ENCODE measurements at regions not wholly inside any gene's neighbourhood (a gene's known extent, or its start where the extent isn't known, plus 50 kb on each side); places are given as distances from the start of the nearest gene placed in this dataset.
A peak's percentile ranks its signal among the peaks of the same experiment; 100 is the strongest.

- Histone ChIP-seq H3K9ac (ENCODE audit: insufficient read depth, low read depth, low read length) (no peak overlapping the region), H3K79me2 (ENCODE audit: insufficient read depth, low read length) (no peaks in the 10 kb centered on the region), H3K36me3 (replicated peaks in 1 of 2; ENCODE audit: control insufficient read depth in 1 of 2, insufficient read depth in 2 of 2, low read length in 2 of 2) (no peaks in the 10 kb centered on the region), H3K27me3 (ENCODE audit: control insufficient read depth in 1 of 2, insufficient read depth in 2 of 2, low read length in 2 of 2) (no peaks in the 10 kb centered on the region; a peak in 1 of 5 replicates), H4K20me1 (ENCODE audit: insufficient read depth, low read length) (no peaks in the 10 kb centered on the region), H3K4me2 (ENCODE audit: low read depth, low read length) (no peak overlapping the region), H3K4me3 (replicated peaks in 1 of 3; ENCODE audit: insufficient read depth in 1 of 3, low read depth in 2 of 3, low read length in 3 of 3) (no peak overlapping the region), H3K4me1 (ENCODE audit: insufficient read depth, low read length) (no peaks in the 10 kb centered on the region), H3K27ac (ENCODE audit: extremely low read length, insufficient read depth, low read length) (no peak overlapping the region), H2AFZ (ENCODE audit: low read length) (no peak overlapping the region), H3K9me3 (ENCODE audit: low read length) (no peaks in the 10 kb centered on the region)
- 37% methylated on average over 3 of the region's 3 CpGs for WGBS (ENCODE audit: low lambda C conversion rate)
- in situ Hi-C loops (cut with HindIII; ENCODE audit: extremely low pct_ligation_motif_present, low pct_unique_long_range_greater_than_20kb) (no loop called here), intact Hi-C loops (cut with micrococcal nuclease; ENCODE audit: unreplicated experiment) (no loop called here)
- ChIA-PET POLR2A (no interaction called here), CTCF (ENCODE audit: low intra/inter-chr PET ratio, low total read pairs) (no interaction called here)
- peak; percentile 67; the same call in 1 of the 2 replicates for TF ChIP-seq ZKSCAN1 (IDR thresholded peaks at IDR 0.05; ENCODE audit: low read length)
- TF ChIP-seq ZNF333 (CRISPR knock-in tag; IDR thresholded peaks at IDR 0.05; ENCODE audit: borderline replicate concordance): no peak
- no TSS peak for BruUV-seq (replicated peaks)
- FAIRE-seq (no peak), ATAC-seq (no peak), DNase-seq (ENCODE audit: low spot score) (no peak)
Measured at GRCh38 chr1:14057640-14058039, 357.7 kb downstream of the PRDM2 start.

GRCh38 chr1:14061204-14061603 lies 361.2 kb downstream of the PRDM2 start:
- ChIA-PET POLR2A (no interaction called here), CTCF (ENCODE audit: low intra/inter-chr PET ratio, low total read pairs) (no interaction called here)
- H3K4me3 ChIP-seq (replicated peaks in 1 of 3; ENCODE audit: insufficient read depth in 1 of 3, low read depth in 2 of 3, low read length in 3 of 3): no peak overlapping the region
- H3K9ac ChIP-seq (ENCODE audit: insufficient read depth, low read depth, low read length): no peak overlapping the region
- no peaks in the 10 kb centered on the region for H4K20me1 ChIP-seq (ENCODE audit: insufficient read depth, low read length)
- H3K4me2 ChIP-seq (ENCODE audit: low read depth, low read length): no peak overlapping the region
- no TSS peak for BruUV-seq (replicated peaks)
- no peaks in the 10 kb centered on the region for H3K4me1 ChIP-seq (ENCODE audit: insufficient read depth, low read length)
- H3K36me3 ChIP-seq (replicated peaks in 1 of 2; ENCODE audit: control insufficient read depth in 1 of 2, insufficient read depth in 2 of 2, low read length in 2 of 2): no peaks in the 10 kb centered on the region
- in situ Hi-C loops (cut with HindIII; ENCODE audit: extremely low pct_ligation_motif_present, low pct_unique_long_range_greater_than_20kb): no loop called here
- no peak overlapping the region for H3K27ac ChIP-seq (ENCODE audit: extremely low read length, insufficient read depth, low read length)
- H3K79me2 ChIP-seq (ENCODE audit: insufficient read depth, low read length): no peaks in the 10 kb centered on the region
- H2AFZ ChIP-seq (ENCODE audit: low read length): no peak overlapping the region
- no peak for FAIRE-seq
- 58% methylated on average over 3 of the region's 3 CpGs for WGBS (ENCODE audit: low lambda C conversion rate)
- no peak for DNase-seq (ENCODE audit: low spot score)
- H3K9me3 ChIP-seq (ENCODE audit: low read length): no peaks in the 10 kb centered on the region
- H3K27me3 ChIP-seq (ENCODE audit: control insufficient read depth in 1 of 2, insufficient read depth in 2 of 2, low read length in 2 of 2): no peaks in the 10 kb centered on the region
- TF ChIP-seq GABPB1 (CRISPR knock-in tag; IDR thresholded peaks at IDR 0.05) (no peak), ZNF646 (CRISPR knock-in tag; IDR thresholded peaks at IDR 0.05) (no peak), BATF2 (CRISPR knock-in tag; IDR thresholded peaks at IDR 0.05) (no peak), ZBTB1 (CRISPR knock-in tag; IDR thresholded peaks at IDR 0.05; ENCODE audit: borderline replicate concordance) (no peak), ZNF709 (CRISPR knock-in tag; IDR thresholded peaks at IDR 0.05) (no peak)
- intact Hi-C loops (cut with micrococcal nuclease; ENCODE audit: unreplicated experiment): no loop called here
- ATAC-seq: no peak
